GM12878 (cell line): ENCODE measurements at regions not wholly inside any gene's neighbourhood (a gene's known extent, or its start where the extent isn't known, plus 50 kb on each side); places are given as distances from the start of the nearest gene placed in this dataset.

ENCODE experiments used
- ATAC-seq: fragments of 200-7000 bp; cut with Tn5 transposase; 3 replicates; pipeline ENCODE4 v1.9.1; 2020; ENCODE audit warnings: mild to moderate bottlenecking, moderate library complexity
- BruUV-seq: library from RNA; stranded (reverse); fragments of 400-500 nt; replicated peaks from 2 replicates; lab custom pipeline; 2021; lab: Mats Ljungman, UMichigan
- CTCF ChIA-PET: fragments of 300-600 bp; sonication (Branson Sonifier 250); formaldehyde crosslinking; extraction: SDS; loops from one replicate; lab custom pipeline; 2021; ENCODE audit warnings: inconsistent platforms; lab: Yijun Ruan, JAX
- POLR2A ChIA-PET: fragments of 350-600 bp; formaldehyde crosslinking; extraction: SDS; loops from one replicate; lab custom pipeline; 2021; ENCODE audit warnings: inconsistent platforms; lab: Charles Lee
- RAD21 ChIA-PET: fragments of 300-600 bp; sonication (Branson Sonifier 250); formaldehyde crosslinking; loops from one replicate; lab custom pipeline; 2023; ENCODE audit warnings: antibody characterized with exemption; ENCODE audit not compliant: unreplicated experiment; lab: Charles Lee
- SMC1A ChIA-PET: fragments of 300-600 bp; sonication (Branson Sonifier 250); formaldehyde crosslinking; loops from one replicate; lab custom pipeline; 2023; ENCODE audit not compliant: unreplicated experiment, uncharacterized antibody; lab: Charles Lee
- DNase-seq: peaks from one replicate; pipeline ENCODE4 v3.0.0-alpha.2; 2011; ENCODE audit warnings: low read depth, low spot score
- FAIRE-seq: peaks from 3 replicates; lab custom pipeline; 2011; peaks lifted over from hg19 to GRCh38; lab: Jason Lieb, UNC
- H2AFZ ChIP-seq: 2 replicates; pipeline ENCODE4 v1.6.0; 2011; ENCODE audit warnings: low read depth, low read length, control low read depth; ENCODE audit not compliant: control insufficient read depth
- H3K27ac ChIP-seq: 2 replicates; pipeline ENCODE4 v1.5.1; 2011; ENCODE audit warnings: control low read depth; ENCODE audit not compliant: control insufficient read depth, insufficient read depth
- H3K27me3 ChIP-seq, 2 experiments: replicated peaks in 1 of 2; 2 replicates each; pipeline versions ENCODE4 v1.6.0 to v1.6.1; 2011; ENCODE audit warnings: low read length in 1 of 2; ENCODE audit not compliant: control insufficient read depth in 2 of 2, insufficient read depth in 2 of 2
- H3K36me3 ChIP-seq, 2 experiments: 2 replicates each; pipeline ENCODE4 v1.5.1; 2011; ENCODE audit warnings: low read length in 1 of 2; ENCODE audit not compliant: control insufficient read depth in 2 of 2, insufficient read depth in 2 of 2
- H3K4me1 ChIP-seq: 2 replicates; pipeline ENCODE4 v1.6.1; 2011; ENCODE audit warnings: mild to moderate bottlenecking, low read length, moderate library complexity, mixed read lengths; ENCODE audit not compliant: control insufficient read depth, insufficient read depth
- H3K4me2 ChIP-seq: 2 replicates; pipeline ENCODE4 v1.6.0; 2011; ENCODE audit warnings: control low read depth; ENCODE audit not compliant: control insufficient read depth, insufficient read depth
- H3K4me3 ChIP-seq: fragments of 200-600 bp; sonication (generic); 2 replicates; pipeline ENCODE4 v1.5.1; 2016
- H3K79me2 ChIP-seq: 2 replicates; pipeline ENCODE4 v1.6.0; 2011; ENCODE audit warnings: low read length; ENCODE audit not compliant: control insufficient read depth, insufficient read depth
- H3K9ac ChIP-seq: 2 replicates; pipeline ENCODE4 v1.8.0; 2011; ENCODE audit warnings: low read length, control low read depth, mixed read lengths; ENCODE audit not compliant: control insufficient read depth, insufficient read depth
- H3K9me3 ChIP-seq: replicated peaks from 3 replicates; pipeline ENCODE4 v1.5.1; 2011; ENCODE audit warnings: mild to moderate bottlenecking, low read length; ENCODE audit not compliant: control insufficient read depth, insufficient read depth
- H4K20me1 ChIP-seq: 2 replicates; pipeline ENCODE4 v1.6.0; 2011; ENCODE audit not compliant: control insufficient read depth, insufficient read depth
- FOS ChIP-seq: IDR thresholded peaks from 3 replicates; pipeline ENCODE4 v1.6.1; 2011; ENCODE audit warnings: borderline replicate concordance; ENCODE audit not compliant: insufficient read length; ENCODE audit errors: extremely low read depth
- HCFC1 ChIP-seq: fragments of 150-350 bp; IDR thresholded peaks from 2 replicates; pipeline ENCODE4 v1.6.1; 2014; ENCODE audit warnings: low read length
- NR2C1 ChIP-seq: fragments of 450-650 bp; IDR thresholded peaks from 2 replicates; pipeline ENCODE4 v1.6.1; 2017; ENCODE audit warnings: antibody characterized with exemption, mild to moderate bottlenecking, moderate library complexity
- RAD51 ChIP-seq: fragments of 450-650 bp; IDR thresholded peaks from 2 replicates; pipeline ENCODE4 v1.6.1; 2016; ENCODE audit warnings: moderate library complexity, mild to moderate bottlenecking, inconsistent platforms
- RELA ChIP-seq: fragments of 450-650 bp; IDR thresholded peaks from 2 replicates; pipeline ENCODE4 v1.8.0; 2014; ENCODE audit warnings: borderline replicate concordance; ENCODE audit not compliant: partially characterized antibody
- RFX5 ChIP-seq: IDR thresholded peaks from 2 replicates; pipeline ENCODE4 v1.6.1; 2011; ENCODE audit warnings: low read depth, low read length, improper control_type of control experiment
- YBX1 ChIP-seq: fragments of 450-650 bp; IDR thresholded peaks from 2 replicates; pipeline ENCODE4 v1.6.1; 2016; ENCODE audit warnings: antibody characterized with exemption
- ZNF24 ChIP-seq: fragments of 450-650 bp; IDR thresholded peaks from 2 replicates; pipeline ENCODE4 v1.6.1; 2017; ENCODE audit warnings: antibody characterized with exemption, mild to moderate bottlenecking
- ZSCAN29 ChIP-seq: fragments of 450-650 bp; IDR thresholded peaks from 2 replicates; pipeline ENCODE4 v1.6.1; 2017; ENCODE audit warnings: mild to moderate bottlenecking, moderate library complexity
- in situ Hi-C: fragments of 300-500 bp; cut with MboI; formaldehyde crosslinking; loops from 9 replicates; pipeline ENCODE4 v1.14.3; 2018; ENCODE audit warnings: mixed read lengths
- intact Hi-C: fragments of 100-400 bp; cut with micrococcal nuclease; formaldehyde crosslinking; loops from one replicate; pipeline ENCODE4 v1.14.2; 2022; ENCODE audit not compliant: unreplicated experiment
- TF ChIP-seq, protein P1 (sequence below): fragments of 450-650 bp; formaldehyde crosslinking; IDR thresholded peaks from 2 replicates; pipeline ENCODE4 v1.4.0; 2022; ENCODE audit warnings: mild to moderate bottlenecking, moderate library complexity
- TF ChIP-seq, protein P2 (sequence below): IDR thresholded peaks from 2 replicates; pipeline ENCODE4 v1.6.1; 2012; ENCODE audit warnings: low read depth, low read length, improper control_type of control experiment
- TF ChIP-seq, protein P3 (sequence below), 3 experiments: IDR thresholded peaks in 2 of 3; conservative IDR thresholded peaks in 1 of 3; 2 replicates each; pipeline ENCODE4 v1.5.1; 2011; ENCODE audit warnings: low read depth in 3 of 3, low read length in 3 of 3, mild to moderate bottlenecking in 3 of 3, control low read depth in 2 of 3, moderate library complexity in 2 of 3, inconsistent platforms in 1 of 3, mixed read lengths in 1 of 3; ENCODE audit not compliant: control insufficient read depth in 2 of 3, insufficient read depth in 1 of 3; ENCODE audit errors: extremely low read depth in 1 of 3
- TF ChIP-seq, protein P4 (sequence below): fragments of 450-650 bp; IDR thresholded peaks from 2 replicates; pipeline ENCODE4 v1.6.1; 2017; ENCODE audit warnings: mild to moderate bottlenecking, moderate library complexity

DNA sequence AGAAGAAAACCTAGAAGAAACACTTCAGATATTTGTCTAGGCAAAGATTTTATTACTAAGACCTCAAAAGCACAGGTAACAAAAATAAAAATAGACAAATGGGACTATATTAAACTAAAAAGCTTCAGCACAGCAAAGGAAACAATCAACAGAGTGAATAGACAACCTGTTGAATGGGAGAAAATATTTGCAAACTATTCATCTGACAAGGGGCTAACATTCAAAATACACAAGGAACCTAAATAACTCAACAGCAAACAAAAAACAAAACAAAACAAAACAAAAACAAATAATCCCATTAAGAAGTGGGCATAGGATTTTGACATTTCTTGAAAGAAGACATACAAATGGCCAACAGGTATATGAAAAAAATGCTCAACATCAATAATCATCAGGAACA lies 192.7 kb upstream of the ZCCHC13 start:
- no peak overlapping the region for H3K4me3 ChIP-seq
- H3K27ac ChIP-seq, result no peak overlapping the region
- H3K36me3 ChIP-seq, result no peaks in the 10 kb centered on the region
- intact Hi-C loops (no loop called here), in situ Hi-C loops (no loop called here)
- POLR2A ChIA-PET, result no interaction called here
- DNase-seq (no peak), ATAC-seq (no peak), FAIRE-seq (no peak)
- H3K9me3 ChIP-seq, result no peaks in the 10 kb centered on the region
- no peaks in the 10 kb centered on the region for H3K79me2 ChIP-seq
- H3K27me3 ChIP-seq, result no peaks in the 10 kb centered on the region
- RAD21 ChIA-PET, result no interaction called here
- no TSS peak for BruUV-seq
- SMC1A ChIA-PET, result no interaction called here
- H4K20me1 ChIP-seq, result no peaks in the 10 kb centered on the region
- no peak overlapping the region for H2AFZ ChIP-seq
- H3K9ac ChIP-seq, result no peak overlapping the region
- H3K4me2 ChIP-seq, result no peak overlapping the region
- H3K4me1 ChIP-seq, result no peaks in the 10 kb centered on the region
- CTCF ChIA-PET, result no interaction called here
- TF ChIP-seq FOS (no peak), ZSCAN29 (no peak), RELA (no peak), YBX1 (no peak), RAD51 (no peak), ZNF24 (no peak), RFX5 (no peak), HCFC1 (no peak), NR2C1 (no peak)
- TF ChIP-seq, protein P1, sequence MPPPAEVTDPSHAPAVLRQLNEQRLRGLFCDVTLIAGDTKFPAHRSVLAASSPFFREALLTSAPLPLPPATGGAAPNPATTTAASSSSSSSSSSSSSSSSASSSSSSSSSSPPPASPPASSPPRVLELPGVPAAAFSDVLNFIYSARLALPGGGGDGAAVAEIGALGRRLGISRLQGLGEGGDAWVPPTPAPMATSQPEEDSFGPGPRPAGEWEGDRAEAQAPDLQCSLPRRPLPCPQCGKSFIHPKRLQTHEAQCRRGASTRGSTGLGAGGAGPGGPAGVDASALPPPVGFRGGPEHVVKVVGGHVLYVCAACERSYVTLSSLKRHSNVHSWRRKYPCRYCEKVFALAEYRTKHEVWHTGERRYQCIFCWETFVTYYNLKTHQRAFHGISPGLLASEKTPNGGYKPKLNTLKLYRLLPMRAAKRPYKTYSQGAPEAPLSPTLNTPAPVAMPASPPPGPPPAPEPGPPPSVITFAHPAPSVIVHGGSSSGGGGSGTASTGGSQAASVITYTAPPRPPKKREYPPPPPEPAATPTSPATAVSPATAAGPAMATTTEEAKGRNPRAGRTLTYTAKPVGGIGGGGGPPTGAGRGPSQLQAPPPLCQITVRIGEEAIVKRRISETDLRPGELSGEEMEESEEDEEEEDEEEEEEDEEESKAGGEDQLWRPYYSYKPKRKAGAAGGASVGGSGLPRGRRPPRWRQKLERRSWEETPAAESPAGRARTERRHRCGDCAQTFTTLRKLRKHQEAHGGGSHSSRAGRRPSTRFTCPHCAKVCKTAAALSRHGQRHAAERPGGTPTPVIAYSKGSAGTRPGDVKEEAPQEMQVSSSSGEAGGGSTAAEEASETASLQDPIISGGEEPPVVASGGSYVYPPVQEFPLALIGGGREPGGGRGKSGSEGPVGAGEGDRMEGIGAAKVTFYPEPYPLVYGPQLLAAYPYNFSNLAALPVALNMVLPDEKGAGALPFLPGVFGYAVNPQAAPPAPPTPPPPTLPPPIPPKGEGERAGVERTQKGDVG, result no peak
- TF ChIP-seq, protein P2, sequence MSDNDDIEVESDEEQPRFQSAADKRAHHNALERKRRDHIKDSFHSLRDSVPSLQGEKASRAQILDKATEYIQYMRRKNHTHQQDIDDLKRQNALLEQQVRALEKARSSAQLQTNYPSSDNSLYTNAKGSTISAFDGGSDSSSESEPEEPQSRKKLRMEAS, result no peak
- TF ChIP-seq, protein P3, sequence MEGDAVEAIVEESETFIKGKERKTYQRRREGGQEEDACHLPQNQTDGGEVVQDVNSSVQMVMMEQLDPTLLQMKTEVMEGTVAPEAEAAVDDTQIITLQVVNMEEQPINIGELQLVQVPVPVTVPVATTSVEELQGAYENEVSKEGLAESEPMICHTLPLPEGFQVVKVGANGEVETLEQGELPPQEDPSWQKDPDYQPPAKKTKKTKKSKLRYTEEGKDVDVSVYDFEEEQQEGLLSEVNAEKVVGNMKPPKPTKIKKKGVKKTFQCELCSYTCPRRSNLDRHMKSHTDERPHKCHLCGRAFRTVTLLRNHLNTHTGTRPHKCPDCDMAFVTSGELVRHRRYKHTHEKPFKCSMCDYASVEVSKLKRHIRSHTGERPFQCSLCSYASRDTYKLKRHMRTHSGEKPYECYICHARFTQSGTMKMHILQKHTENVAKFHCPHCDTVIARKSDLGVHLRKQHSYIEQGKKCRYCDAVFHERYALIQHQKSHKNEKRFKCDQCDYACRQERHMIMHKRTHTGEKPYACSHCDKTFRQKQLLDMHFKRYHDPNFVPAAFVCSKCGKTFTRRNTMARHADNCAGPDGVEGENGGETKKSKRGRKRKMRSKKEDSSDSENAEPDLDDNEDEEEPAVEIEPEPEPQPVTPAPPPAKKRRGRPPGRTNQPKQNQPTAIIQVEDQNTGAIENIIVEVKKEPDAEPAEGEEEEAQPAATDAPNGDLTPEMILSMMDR (IDR thresholded peaks at IDR 0.05 in 2 of 3, conservative IDR thresholded peaks at IDR 0.05 in 1 of 3; ENCODE audit: control insufficient read depth in 2 of 3, extremely low read depth in 1 of 3, insufficient read depth in 1 of 3, low read depth in 3 of 3, low read length in 3 of 3), result no peak
- TF ChIP-seq, protein P4, sequence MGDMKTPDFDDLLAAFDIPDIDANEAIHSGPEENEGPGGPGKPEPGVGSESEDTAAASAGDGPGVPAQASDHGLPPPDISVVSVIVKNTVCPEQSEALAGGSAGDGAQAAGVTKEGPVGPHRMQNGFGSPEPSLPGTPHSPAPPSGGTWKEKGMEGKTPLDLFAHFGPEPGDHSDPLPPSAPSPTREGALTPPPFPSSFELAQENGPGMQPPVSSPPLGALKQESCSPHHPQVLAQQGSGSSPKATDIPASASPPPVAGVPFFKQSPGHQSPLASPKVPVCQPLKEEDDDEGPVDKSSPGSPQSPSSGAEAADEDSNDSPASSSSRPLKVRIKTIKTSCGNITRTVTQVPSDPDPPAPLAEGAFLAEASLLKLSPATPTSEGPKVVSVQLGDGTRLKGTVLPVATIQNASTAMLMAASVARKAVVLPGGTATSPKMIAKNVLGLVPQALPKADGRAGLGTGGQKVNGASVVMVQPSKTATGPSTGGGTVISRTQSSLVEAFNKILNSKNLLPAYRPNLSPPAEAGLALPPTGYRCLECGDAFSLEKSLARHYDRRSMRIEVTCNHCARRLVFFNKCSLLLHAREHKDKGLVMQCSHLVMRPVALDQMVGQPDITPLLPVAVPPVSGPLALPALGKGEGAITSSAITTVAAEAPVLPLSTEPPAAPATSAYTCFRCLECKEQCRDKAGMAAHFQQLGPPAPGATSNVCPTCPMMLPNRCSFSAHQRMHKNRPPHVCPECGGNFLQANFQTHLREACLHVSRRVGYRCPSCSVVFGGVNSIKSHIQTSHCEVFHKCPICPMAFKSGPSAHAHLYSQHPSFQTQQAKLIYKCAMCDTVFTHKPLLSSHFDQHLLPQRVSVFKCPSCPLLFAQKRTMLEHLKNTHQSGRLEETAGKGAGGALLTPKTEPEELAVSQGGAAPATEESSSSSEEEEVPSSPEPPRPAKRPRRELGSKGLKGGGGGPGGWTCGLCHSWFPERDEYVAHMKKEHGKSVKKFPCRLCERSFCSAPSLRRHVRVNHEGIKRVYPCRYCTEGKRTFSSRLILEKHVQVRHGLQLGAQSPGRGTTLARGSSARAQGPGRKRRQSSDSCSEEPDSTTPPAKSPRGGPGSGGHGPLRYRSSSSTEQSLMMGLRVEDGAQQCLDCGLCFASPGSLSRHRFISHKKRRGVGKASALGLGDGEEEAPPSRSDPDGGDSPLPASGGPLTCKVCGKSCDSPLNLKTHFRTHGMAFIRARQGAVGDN, result no peak
